ENCODE measurements at regions not wholly inside any gene's neighbourhood (a gene's known extent, or its start where the extent isn't known, plus 50 kb on each side); places are given as distances from the start of the nearest gene placed in this dataset.

DNA sequence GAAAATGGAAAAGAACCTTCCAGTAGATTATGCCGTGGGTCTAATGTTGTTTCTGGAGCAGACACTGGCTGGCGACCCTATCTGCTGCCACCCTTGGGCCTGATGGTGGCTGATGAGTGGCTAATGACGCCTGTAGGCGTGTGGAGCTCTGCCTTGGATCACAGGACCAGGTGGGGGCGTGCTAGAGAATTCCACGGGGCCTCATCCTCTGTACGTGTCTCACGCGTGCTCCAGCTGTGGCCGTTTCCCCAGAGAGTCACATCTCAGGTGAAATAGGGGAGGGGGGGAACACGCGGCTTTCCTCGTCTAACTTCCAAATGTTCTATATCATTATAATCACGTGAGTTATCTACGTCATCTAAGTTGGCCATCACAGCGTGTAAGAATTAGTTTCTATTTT, 160.9 kb upstream of the SMIM21 start:
- TF ChIP-seq, protein P1, sequence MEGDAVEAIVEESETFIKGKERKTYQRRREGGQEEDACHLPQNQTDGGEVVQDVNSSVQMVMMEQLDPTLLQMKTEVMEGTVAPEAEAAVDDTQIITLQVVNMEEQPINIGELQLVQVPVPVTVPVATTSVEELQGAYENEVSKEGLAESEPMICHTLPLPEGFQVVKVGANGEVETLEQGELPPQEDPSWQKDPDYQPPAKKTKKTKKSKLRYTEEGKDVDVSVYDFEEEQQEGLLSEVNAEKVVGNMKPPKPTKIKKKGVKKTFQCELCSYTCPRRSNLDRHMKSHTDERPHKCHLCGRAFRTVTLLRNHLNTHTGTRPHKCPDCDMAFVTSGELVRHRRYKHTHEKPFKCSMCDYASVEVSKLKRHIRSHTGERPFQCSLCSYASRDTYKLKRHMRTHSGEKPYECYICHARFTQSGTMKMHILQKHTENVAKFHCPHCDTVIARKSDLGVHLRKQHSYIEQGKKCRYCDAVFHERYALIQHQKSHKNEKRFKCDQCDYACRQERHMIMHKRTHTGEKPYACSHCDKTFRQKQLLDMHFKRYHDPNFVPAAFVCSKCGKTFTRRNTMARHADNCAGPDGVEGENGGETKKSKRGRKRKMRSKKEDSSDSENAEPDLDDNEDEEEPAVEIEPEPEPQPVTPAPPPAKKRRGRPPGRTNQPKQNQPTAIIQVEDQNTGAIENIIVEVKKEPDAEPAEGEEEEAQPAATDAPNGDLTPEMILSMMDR (IDR thresholded peaks at IDR 0.05): no peak
- TF ChIP-seq POLR2A (IDR thresholded peaks at IDR 0.05): no peak
